ES-I3 (cell line): ENCODE measurements at regions not wholly inside any gene's neighbourhood (a gene's known extent, or its start where the extent isn't known, plus 50 kb on each side); places are given as distances from the start of the nearest gene placed in this dataset.

ENCODE experiments used
- H3K36me3 ChIP-seq: 2 replicates; pipeline ENCODE4 v1.6.1; 2013; ENCODE audit warnings: mild to moderate bottlenecking, low read length, control low read depth, moderate library complexity; ENCODE audit not compliant: insufficient read depth
- H3K4me1 ChIP-seq: 2 replicates; pipeline ENCODE4 v1.6.1; 2013; ENCODE audit warnings: mild to moderate bottlenecking, control low read depth, low read length; ENCODE audit not compliant: insufficient read depth
- H3K9ac ChIP-seq: 2 replicates; pipeline ENCODE4 v1.6.1; 2013; ENCODE audit warnings: low read depth, mild to moderate bottlenecking, low read length, moderate library complexity
- H3K9me3 ChIP-seq: 2 replicates; pipeline ENCODE4 v1.6.1; 2013; ENCODE audit warnings: mild to moderate bottlenecking, low read length, moderate library complexity; ENCODE audit not compliant: control insufficient read depth, insufficient read depth

- no peaks in the 10 kb centered on the region for H3K4me1 ChIP-seq
- peaks cover 15% of the 10 kb centered on the region for H3K9me3 ChIP-seq
- H3K9ac ChIP-seq = no peak overlapping the region
- H3K36me3 ChIP-seq = no peaks in the 10 kb centered on the region
These were observed 195.4 kb upstream of the IVNS1ABP start for GRCh38 chr1:185512442-185512841.

GRCh38 chr1:185501099-185501498 lies 184.1 kb upstream of the IVNS1ABP start:
- H3K36me3 ChIP-seq = no peaks in the 10 kb centered on the region
- no peak overlapping the region for H3K9ac ChIP-seq
- no peaks in the 10 kb centered on the region for H3K4me1 ChIP-seq
- no peaks in the 10 kb centered on the region for H3K9me3 ChIP-seq

- no peaks in the 10 kb centered on the region for H3K4me1 ChIP-seq
- H3K9me3 ChIP-seq = no peaks in the 10 kb centered on the region
- no peak overlapping the region for H3K9ac ChIP-seq
- no peaks in the 10 kb centered on the region for H3K36me3 ChIP-seq
These were observed 183.1 kb upstream of the IVNS1ABP start for GRCh38 chr1:185500001-185500626.

- Histone ChIP-seq H3K9ac (no peak overlapping the region), H3K4me1 (no peaks in the 10 kb centered on the region), H3K36me3 (no peaks in the 10 kb centered on the region), H3K9me3 (no peaks in the 10 kb centered on the region)
These were observed 181.2 kb upstream of the IVNS1ABP start for GRCh38 chr1:185498207-185498606.

- no peaks in the 10 kb centered on the region for H3K36me3 ChIP-seq
- no peak overlapping the region for H3K9ac ChIP-seq
- no peaks in the 10 kb centered on the region for H3K9me3 ChIP-seq
- H3K4me1 ChIP-seq = no peaks in the 10 kb centered on the region
These were observed 180.1 kb upstream of the IVNS1ABP start for GRCh38 chr1:185497177-185497576.

- H3K9ac ChIP-seq = no peak overlapping the region
- H3K4me1 ChIP-seq = no peaks in the 10 kb centered on the region
- no peaks in the 10 kb centered on the region for H3K9me3 ChIP-seq
- H3K36me3 ChIP-seq = no peaks in the 10 kb centered on the region
These were observed 178.9 kb upstream of the IVNS1ABP start for GRCh38 chr1:185495898-185496297.

GRCh38 chr1:185495007-185495406 lies 178.0 kb upstream of the IVNS1ABP start:
- no peak overlapping the region for H3K9ac ChIP-seq

GRCh38 chr1:185492089-185492825 lies 175.2 kb upstream of the IVNS1ABP start:
- no peaks in the 10 kb centered on the region for H3K36me3 ChIP-seq
- H3K4me1 ChIP-seq = no peaks in the 10 kb centered on the region
- H3K9ac ChIP-seq = no peak overlapping the region
- H3K9me3 ChIP-seq = no peaks in the 10 kb centered on the region

More at GRCh38 chr1:185495007-185495406, 178.0 kb upstream of the IVNS1ABP start:
- Histone ChIP-seq H3K4me1 (no peaks in the 10 kb centered on the region), H3K9me3 (no peaks in the 10 kb centered on the region), H3K36me3 (no peaks in the 10 kb centered on the region)

- Histone ChIP-seq H3K36me3 (no peaks in the 10 kb centered on the region), H3K4me1 (no peaks in the 10 kb centered on the region), H3K9ac (no peak overlapping the region), H3K9me3 (no peaks in the 10 kb centered on the region)
These were observed 174.6 kb upstream of the IVNS1ABP start for GRCh38 chr1:185491604-185492003.

GRCh38 chr1:185490924-185491323 lies 173.9 kb upstream of the IVNS1ABP start:
- Histone ChIP-seq H3K36me3 (no peaks in the 10 kb centered on the region), H3K9me3 (no peaks in the 10 kb centered on the region), H3K9ac (no peak overlapping the region), H3K4me1 (no peaks in the 10 kb centered on the region)

- H3K9me3 ChIP-seq = no peaks in the 10 kb centered on the region
- H3K9ac ChIP-seq = no peak overlapping the region
- H3K4me1 ChIP-seq = no peaks in the 10 kb centered on the region
- H3K36me3 ChIP-seq = no peaks in the 10 kb centered on the region
These were observed 172.4 kb upstream of the IVNS1ABP start for GRCh38 chr1:185489406-185489805.

- Histone ChIP-seq H3K9ac (no peak overlapping the region), H3K36me3 (no peaks in the 10 kb centered on the region), H3K4me1 (0 out of 2 replicates have a peak, but pooled peaks cover 4% of the 10 kb centered on the region), H3K9me3 (no peaks in the 10 kb centered on the region)
These were observed 171.8 kb upstream of the IVNS1ABP start for GRCh38 chr1:185488808-185489207.

GRCh38 chr1:185487936-185488335 lies 170.9 kb upstream of the IVNS1ABP start:
- Histone ChIP-seq H3K4me1 (0 out of 2 replicates have a peak, but pooled peaks cover 7% of the 10 kb centered on the region), H3K36me3 (no peaks in the 10 kb centered on the region), H3K9ac (no peak overlapping the region), H3K9me3 (no peaks in the 10 kb centered on the region)

- Histone ChIP-seq H3K9ac (no peak overlapping the region), H3K4me1 (0 out of 2 replicates have a peak, but pooled peaks cover 7% of the 10 kb centered on the region), H3K36me3 (no peaks in the 10 kb centered on the region), H3K9me3 (no peaks in the 10 kb centered on the region)
These were observed 170.0 kb upstream of the IVNS1ABP start for GRCh38 chr1:185487026-185487425.

- no peak overlapping the region for H3K9ac ChIP-seq
- no peaks in the 10 kb centered on the region for H3K36me3 ChIP-seq
- 0 out of 2 replicates have a peak, but pooled peaks cover 7% of the 10 kb centered on the region for H3K4me1 ChIP-seq
- no peaks in the 10 kb centered on the region for H3K9me3 ChIP-seq
These were observed 169.3 kb upstream of the IVNS1ABP start for GRCh38 chr1:185486346-185486745.
